ENCODE measurements at regions not wholly inside any gene's neighbourhood (a gene's known extent, or its start where the extent isn't known, plus 50 kb on each side); places are given as distances from the start of the nearest gene placed in this dataset.

DNA sequence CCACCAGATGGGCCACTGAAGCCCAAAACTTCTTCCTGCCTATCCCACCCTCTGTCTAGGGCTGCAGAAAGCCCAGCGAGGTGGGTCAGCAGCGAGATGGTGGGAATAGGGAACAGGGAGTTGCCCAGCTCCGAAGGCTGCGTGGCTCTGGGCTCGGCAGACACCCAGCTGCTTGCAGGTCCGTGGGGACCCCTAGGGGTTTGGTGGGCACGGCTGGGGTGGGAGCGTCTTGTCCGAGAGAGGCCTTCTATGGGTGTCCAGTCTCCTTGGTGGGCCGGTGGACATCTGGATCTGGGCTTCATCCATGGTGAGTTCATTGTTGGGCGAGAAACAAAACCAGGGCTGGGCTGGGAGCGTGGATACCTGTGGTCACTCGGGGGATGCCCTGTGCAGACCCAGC is 1211.0 kb downstream of the BRD1 start:
- TF ChIP-seq, protein P1, sequence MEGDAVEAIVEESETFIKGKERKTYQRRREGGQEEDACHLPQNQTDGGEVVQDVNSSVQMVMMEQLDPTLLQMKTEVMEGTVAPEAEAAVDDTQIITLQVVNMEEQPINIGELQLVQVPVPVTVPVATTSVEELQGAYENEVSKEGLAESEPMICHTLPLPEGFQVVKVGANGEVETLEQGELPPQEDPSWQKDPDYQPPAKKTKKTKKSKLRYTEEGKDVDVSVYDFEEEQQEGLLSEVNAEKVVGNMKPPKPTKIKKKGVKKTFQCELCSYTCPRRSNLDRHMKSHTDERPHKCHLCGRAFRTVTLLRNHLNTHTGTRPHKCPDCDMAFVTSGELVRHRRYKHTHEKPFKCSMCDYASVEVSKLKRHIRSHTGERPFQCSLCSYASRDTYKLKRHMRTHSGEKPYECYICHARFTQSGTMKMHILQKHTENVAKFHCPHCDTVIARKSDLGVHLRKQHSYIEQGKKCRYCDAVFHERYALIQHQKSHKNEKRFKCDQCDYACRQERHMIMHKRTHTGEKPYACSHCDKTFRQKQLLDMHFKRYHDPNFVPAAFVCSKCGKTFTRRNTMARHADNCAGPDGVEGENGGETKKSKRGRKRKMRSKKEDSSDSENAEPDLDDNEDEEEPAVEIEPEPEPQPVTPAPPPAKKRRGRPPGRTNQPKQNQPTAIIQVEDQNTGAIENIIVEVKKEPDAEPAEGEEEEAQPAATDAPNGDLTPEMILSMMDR (IDR thresholded peaks at IDR 0.05; ENCODE audit: insufficient read depth, low read length, severe bottlenecking): no peak
- Histone ChIP-seq H3K4me3 (ENCODE audit: low read depth, low read length) (no peak overlapping the region), H3K27me3 (ENCODE audit: control insufficient read depth, insufficient read depth, low read length) (no peaks in the 10 kb centered on the region), H3K36me3 (ENCODE audit: control insufficient read depth, insufficient read depth, low read length) (no peaks in the 10 kb centered on the region)
- FAIRE-seq (no peak), DNase-seq (ENCODE audit: low read depth) (no peak)

DNA sequence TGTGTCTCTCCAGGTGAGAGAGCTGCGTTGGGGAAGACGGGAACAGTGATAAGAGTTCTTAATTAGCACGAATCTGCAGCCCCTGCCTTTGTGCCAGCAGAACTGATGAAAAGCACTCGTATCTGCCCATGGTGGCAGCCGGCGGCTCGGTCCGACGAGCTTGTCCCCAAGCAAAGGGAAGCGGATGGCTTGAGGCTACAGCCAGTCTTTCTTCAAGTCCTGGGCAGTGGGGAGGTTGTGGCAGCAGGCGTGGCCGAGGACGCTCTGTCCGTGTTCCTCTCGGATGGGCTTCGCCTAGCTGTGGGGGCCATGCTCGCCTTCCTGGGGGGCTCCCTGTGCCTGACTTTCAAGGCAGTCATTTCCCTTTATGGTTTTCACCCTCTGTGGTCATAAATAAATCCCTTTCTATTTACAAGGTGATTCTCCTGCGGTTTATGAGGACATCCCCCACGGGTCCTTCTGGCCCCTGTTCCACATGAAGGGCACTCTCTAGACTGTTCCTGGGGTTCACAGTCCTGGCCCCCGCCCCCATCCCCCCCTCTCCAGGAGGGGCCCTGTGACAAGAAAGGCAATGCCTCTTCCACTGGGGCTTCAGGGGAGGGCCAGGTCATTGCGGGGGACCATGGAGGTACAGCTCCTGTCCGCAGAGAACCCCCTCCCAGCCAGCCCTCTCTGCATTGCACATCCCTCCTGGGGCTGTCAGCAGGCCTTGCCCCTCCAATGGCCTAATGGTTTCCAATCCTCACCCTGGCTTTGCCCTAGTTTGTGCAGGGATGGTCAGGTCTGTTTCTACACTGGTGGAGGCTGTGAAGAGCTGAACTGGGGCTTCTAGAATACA is 1212.3 kb downstream of the BRD1 start:
- no peaks in the 10 kb centered on the region for H3K36me3 ChIP-seq (ENCODE audit: control insufficient read depth, insufficient read depth, low read length)
- no peak for FAIRE-seq

DNA sequence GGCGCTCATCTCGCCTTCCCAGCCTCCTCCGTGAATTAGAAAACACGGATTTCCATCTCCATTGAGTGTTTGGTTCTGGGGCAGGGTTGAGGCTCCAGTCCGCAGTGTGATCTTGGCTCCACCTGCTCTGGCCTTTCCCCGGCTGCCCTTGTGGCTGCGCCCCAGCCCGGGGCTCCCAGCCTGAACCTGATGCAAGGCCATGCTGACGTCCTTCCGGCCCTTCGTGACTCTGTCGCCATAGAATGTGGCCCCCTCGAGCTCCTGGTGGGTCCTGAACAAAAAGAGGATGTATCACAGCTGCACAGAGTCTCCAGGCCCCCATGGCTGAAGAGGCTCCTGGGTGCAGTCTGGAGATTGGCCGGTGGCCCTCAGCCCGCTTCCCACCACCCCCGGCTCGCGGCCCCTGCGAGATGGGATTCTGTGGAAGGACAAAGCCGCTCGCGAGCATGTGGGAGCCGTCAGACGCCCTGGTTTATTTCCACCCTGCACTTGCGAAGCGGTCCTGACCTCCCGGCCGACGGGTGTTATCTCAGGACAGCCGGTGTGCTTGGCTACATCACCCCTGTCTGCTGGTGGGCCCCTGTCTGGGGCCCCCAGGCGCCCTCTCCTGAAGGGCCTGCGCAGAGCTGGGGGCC is 1214.0 kb downstream of the BRD1 start:
- DNase-seq (ENCODE audit: low read depth) (no peak), FAIRE-seq (no peak)
- H3K36me3 ChIP-seq (ENCODE audit: control insufficient read depth, insufficient read depth, low read length): no peaks in the 10 kb centered on the region
- no peaks in the 10 kb centered on the region for H3K27me3 ChIP-seq (ENCODE audit: control insufficient read depth, insufficient read depth, low read length)
- TF ChIP-seq, protein P1 (IDR thresholded peaks at IDR 0.05; ENCODE audit: insufficient read depth, low read length, severe bottlenecking): no peak
- H3K4me3 ChIP-seq (ENCODE audit: low read depth, low read length): no peak overlapping the region

More for the DNA sequence above, 1212.3 kb downstream of the BRD1 start:
- no peak for DNase-seq (ENCODE audit: low read depth)
- Histone ChIP-seq H3K27me3 (ENCODE audit: control insufficient read depth, insufficient read depth, low read length) (no peaks in the 10 kb centered on the region), H3K4me3 (ENCODE audit: low read depth, low read length) (no peak overlapping the region)
- TF ChIP-seq, protein P1 (IDR thresholded peaks at IDR 0.05; ENCODE audit: insufficient read depth, low read length, severe bottlenecking): no peak

DNA sequence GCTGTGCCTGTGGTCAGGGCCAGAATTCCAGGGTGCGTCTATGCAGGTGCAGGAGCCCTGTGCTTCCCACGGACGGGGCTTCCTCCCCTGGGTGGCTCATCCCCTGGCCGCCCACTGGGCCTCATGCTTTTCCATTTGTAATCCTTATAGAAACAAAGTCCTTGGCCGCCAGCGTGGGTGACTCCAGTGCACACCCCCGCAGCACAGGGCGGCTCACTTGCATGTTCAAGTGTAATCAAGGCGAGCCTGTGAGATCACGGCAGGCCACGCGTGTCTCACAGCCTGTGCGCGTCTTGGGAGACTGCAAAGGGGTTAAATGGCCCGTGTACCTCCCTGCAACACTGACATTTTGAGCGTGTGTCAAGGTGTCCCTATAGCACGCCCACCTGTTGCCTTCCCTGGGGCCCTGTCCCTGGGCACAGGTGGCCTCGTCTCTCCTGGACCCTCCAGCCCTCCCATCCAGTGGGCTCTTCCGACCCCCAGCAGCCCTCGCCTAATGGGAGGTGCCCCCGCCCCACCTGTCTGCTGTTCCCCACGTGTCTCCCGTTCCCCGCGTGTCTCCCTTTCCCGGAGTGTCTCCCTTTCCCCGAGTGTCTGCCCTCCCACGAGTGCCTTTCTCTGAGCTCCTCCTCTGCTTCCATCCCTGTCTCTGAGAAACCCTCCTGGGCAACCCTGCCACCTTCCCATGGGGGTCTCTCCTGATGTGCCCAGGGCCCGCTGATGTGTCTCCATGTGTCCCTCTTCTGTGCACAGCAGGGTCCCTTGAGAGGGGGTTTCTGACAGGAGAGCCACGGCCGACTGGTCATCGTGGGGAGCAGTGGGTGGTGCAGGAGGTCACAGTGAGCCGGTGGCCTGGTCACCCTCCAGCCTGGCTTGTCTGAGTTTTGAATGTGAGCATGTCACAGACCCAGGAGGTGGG is 1215.3 kb downstream of the BRD1 start:
- FAIRE-seq (no peak), DNase-seq (ENCODE audit: low read depth) (no peak)
- Histone ChIP-seq H3K27me3 (ENCODE audit: control insufficient read depth, insufficient read depth, low read length) (no peaks in the 10 kb centered on the region), H3K36me3 (ENCODE audit: control insufficient read depth, insufficient read depth, low read length) (no peaks in the 10 kb centered on the region), H3K4me3 (ENCODE audit: low read depth, low read length) (no peak overlapping the region)
- TF ChIP-seq, protein P1 (IDR thresholded peaks at IDR 0.05; ENCODE audit: insufficient read depth, low read length, severe bottlenecking): no peak

DNA sequence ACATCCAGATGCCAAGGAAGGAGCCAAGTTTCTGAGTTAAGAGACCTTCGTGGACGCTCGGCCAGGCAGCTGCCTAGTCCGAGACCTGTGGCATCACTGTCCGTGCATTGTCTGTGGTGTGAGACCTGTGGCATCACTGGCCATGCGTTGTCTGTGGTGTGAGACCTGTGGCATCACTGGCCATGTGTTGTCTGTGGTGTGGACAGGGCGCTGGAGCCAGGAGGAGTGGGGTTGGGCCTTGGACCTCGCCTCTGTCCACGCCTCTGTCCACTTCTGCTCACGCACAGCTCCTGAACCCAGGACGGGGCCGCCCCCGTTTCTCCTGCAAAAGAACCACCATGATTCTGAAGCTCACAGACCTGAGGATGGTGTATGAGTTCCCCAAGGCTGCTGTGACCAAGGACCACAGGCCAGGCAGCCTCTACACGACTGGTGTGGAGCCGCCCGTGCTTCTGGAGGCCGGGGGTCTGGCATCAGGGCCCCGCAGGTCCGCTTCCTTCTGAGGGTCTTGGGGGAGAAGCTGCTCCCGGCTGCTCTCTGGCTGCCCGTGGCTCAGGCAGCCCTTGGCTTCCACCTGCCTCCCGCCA is 1218.3 kb downstream of the BRD1 start:
- TF ChIP-seq, protein P1 (IDR thresholded peaks at IDR 0.05; ENCODE audit: insufficient read depth, low read length, severe bottlenecking): no peak
- no peak for FAIRE-seq
- DNase-seq (ENCODE audit: low read depth): no peak
- Histone ChIP-seq H3K27me3 (ENCODE audit: control insufficient read depth, insufficient read depth, low read length) (no peaks in the 10 kb centered on the region), H3K4me3 (ENCODE audit: low read depth, low read length) (no peak overlapping the region), H3K36me3 (ENCODE audit: control insufficient read depth, insufficient read depth, low read length) (no peaks in the 10 kb centered on the region)

Data from bronchial epithelial cell (primary cell).